ENCODE measurements at regions not wholly inside any gene's neighbourhood (a gene's known extent, or its start where the extent isn't known, plus 50 kb on each side); places are given as distances from the start of the nearest gene placed in this dataset.

GRCh38 chr15:96756146-96756545, 425.6 kb downstream of the NR2F2 start:
- Histone ChIP-seq H3K27ac (ENCODE audit: insufficient read depth, low read length) (no peak overlapping the region), H2AFZ (replicated peaks; ENCODE audit: low read length, poor library complexity) (no peak overlapping the region), H3K79me1 (ENCODE audit: low read depth in 1 of 2, low read length in 2 of 2) (no peaks in the 10 kb centered on the region), H4K91ac (ENCODE audit: insufficient read depth, low read depth, low read length) (no peak overlapping the region), H3K4me2 (ENCODE audit: low read depth, low read length) (no peak overlapping the region), H2AK5ac (ENCODE audit: low read depth, low read length) (no peak overlapping the region), H3K4ac (ENCODE audit: low read depth, low read length) (no peak overlapping the region), H4K8ac (ENCODE audit: low read depth in 2 of 2, low read length in 2 of 2) (no peak overlapping the region), H3K56ac (ENCODE audit: extremely low read depth, insufficient read depth, low read length) (no peak overlapping the region), H3K18ac (ENCODE audit: low read depth, low read length) (no peak overlapping the region), H2BK20ac (ENCODE audit: low read depth, low read length) (no peak overlapping the region), H2BK5ac (ENCODE audit: low read depth, low read length, poor library complexity, severe bottlenecking) (no peak overlapping the region), H4K20me1 (ENCODE audit: insufficient read depth, low read length) (no peaks in the 10 kb centered on the region), H3K4me3 (ENCODE audit: insufficient read depth, low read depth, low read length) (no peak overlapping the region), H3K9me3 (ENCODE audit: control insufficient read depth, insufficient read depth, low read length) (peaks cover 10% of the 10 kb centered on the region), H3K36me3 (ENCODE audit: control insufficient read depth, insufficient read depth, low read length) (no peaks in the 10 kb centered on the region), H3K9me1 (ENCODE audit: insufficient read depth, low read length) (no peaks in the 10 kb centered on the region), H3K9ac (ENCODE audit: low read depth, low read length) (no peak overlapping the region), H3K23ac (ENCODE audit: low read depth, low read length) (no peak overlapping the region), H3K4me1 (ENCODE audit: control insufficient read depth, insufficient read depth, low read length) (no peaks in the 10 kb centered on the region), H3K27me3 (ENCODE audit: control insufficient read depth, insufficient read depth, low read length) (no peaks in the 10 kb centered on the region), H2AK9ac (replicated peaks; ENCODE audit: low read depth, low read length, poor library complexity) (no peak overlapping the region), H2BK120ac (ENCODE audit: low read depth, low read length) (no peak overlapping the region), H4K5ac (ENCODE audit: low read depth, low read length) (no peak overlapping the region), H2BK15ac (ENCODE audit: low read depth, low read length) (no peak overlapping the region), H3K14ac (replicated peaks; ENCODE audit: low read depth, low read length) (no peak overlapping the region)
- POLR2A ChIA-PET (ENCODE audit: unreplicated experiment) = no interaction called here
- DNase-seq (no peak), ATAC-seq (ENCODE audit: low read depth) (no peak)
- in situ Hi-C loops (cut with MboI; ENCODE audit: low sequenced_read_pairs) (no loop called here), intact Hi-C loops (cut with micrococcal nuclease) (no loop called here), dilution Hi-C loops (cut with HindIII; ENCODE audit: low sequenced_read_pairs, unreplicated experiment) (no loop called here)
- no peak for TF ChIP-seq FOS (IDR thresholded peaks at IDR 0.05; ENCODE audit: low read depth, low read length)
- BruUV-seq (replicated peaks) = no TSS peak
- WGBS, 2 experiments (ENCODE audit: extremely low coverage in 2 of 2, insufficient read length in 1 of 2) = no CpG with 5 or more reads among the region's 3 CpGs
- CTCF ChIA-PET = interaction anchor here (0.6 kb wide), 1 partner anchor 98 kb away, joined by 4 read pairs; no protein-coding TSS in a partner anchor

Measured in IMR-90 (cell line).